Neural progenitor cell (in vitro differentiated cells): ENCODE measurements at regions not wholly inside any gene's neighbourhood (a gene's known extent, or its start where the extent isn't known, plus 50 kb on each side); places are given as distances from the start of the nearest gene placed in this dataset.

Experiments
- EZH2 ChIP-seq: fragments of 200-600 bp; sonication (generic); IDR thresholded peaks from 2 replicates; pipeline ENCODE4 v1.6.1; 2017; ENCODE audit warnings: antibody characterized with exemption, mild to moderate bottlenecking, moderate library complexity
- TF ChIP-seq, protein P1 (sequence below): fragments of 200-600 bp; sonication (generic); IDR thresholded peaks from 2 replicates; pipeline ENCODE4 v1.5.1; 2017; ENCODE audit warnings: antibody characterized with exemption, mild to moderate bottlenecking

DNA sequence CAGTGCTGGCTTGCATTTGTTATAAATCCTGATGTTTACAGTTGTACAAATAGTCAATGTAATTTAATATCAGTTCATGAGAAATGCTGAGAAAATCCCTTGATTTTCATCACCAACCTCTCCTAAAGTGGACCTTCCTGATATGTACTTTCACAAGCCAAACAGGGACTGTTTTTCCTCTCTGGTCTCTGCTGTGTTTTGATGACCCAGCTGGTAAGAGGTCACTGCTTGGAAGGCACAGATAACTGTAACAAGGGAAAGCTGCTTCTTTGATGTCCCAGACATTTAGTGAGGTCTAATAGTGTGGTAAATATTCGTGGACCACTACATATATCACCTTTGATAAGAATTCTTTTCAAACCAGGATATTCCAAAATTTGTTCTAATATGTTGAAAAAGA lies 68.7 kb upstream of the HAPLN1 start:
- TF ChIP-seq, protein P1, sequence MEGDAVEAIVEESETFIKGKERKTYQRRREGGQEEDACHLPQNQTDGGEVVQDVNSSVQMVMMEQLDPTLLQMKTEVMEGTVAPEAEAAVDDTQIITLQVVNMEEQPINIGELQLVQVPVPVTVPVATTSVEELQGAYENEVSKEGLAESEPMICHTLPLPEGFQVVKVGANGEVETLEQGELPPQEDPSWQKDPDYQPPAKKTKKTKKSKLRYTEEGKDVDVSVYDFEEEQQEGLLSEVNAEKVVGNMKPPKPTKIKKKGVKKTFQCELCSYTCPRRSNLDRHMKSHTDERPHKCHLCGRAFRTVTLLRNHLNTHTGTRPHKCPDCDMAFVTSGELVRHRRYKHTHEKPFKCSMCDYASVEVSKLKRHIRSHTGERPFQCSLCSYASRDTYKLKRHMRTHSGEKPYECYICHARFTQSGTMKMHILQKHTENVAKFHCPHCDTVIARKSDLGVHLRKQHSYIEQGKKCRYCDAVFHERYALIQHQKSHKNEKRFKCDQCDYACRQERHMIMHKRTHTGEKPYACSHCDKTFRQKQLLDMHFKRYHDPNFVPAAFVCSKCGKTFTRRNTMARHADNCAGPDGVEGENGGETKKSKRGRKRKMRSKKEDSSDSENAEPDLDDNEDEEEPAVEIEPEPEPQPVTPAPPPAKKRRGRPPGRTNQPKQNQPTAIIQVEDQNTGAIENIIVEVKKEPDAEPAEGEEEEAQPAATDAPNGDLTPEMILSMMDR: no peak
- no peak for TF ChIP-seq EZH2
